ENCODE measurements at regions not wholly inside any gene's neighbourhood (a gene's known extent, or its start where the extent isn't known, plus 50 kb on each side); places are given as distances from the start of the nearest gene placed in this dataset.
"Not testable (repeated sequence)": the region's sequence is repeated elsewhere in the genome, so short reads cannot be mapped to it uniquely, and the experiment has no call there.

DNA sequence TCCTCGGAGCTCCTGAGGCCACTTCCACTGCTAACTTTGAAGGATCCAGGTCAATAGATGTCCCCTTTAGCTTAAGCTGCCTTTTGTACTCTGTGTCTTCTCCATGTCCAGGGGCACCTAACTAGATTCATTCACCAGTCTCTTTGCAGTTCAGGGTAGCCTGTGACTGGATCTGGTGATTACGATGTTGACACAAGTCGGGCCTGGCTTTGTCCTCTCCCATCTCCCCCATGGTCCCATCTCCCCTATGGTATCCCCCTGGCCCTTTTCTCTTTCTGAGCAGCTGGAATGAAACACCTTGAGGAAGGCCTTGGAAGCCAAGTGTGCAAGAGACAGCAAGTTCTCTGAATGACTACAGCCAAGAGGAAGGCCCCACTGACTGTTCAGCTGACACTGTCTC, 417.9 kb upstream of the SMIM21 start:
- Histone ChIP-seq H3K4me3 (ENCODE audit: control insufficient read depth in 1 of 7, extremely low read depth in 1 of 7, insufficient read depth in 4 of 7, low read depth in 2 of 7, low read length in 6 of 7) (no peak overlapping the region), H3K4me1 (ENCODE audit: control extremely low read depth in 1 of 4, control insufficient read depth in 4 of 4, insufficient read depth in 4 of 4, low read length in 3 of 4) (no peaks in the 10 kb centered on the region), H3K27me3 (replicated peaks in 2 of 5; ENCODE audit: control insufficient read depth in 4 of 5, insufficient read depth in 5 of 5, low read length in 4 of 5) (no peaks in the 10 kb centered on the region), H3K36me3 (ENCODE audit: control insufficient read depth in 4 of 4, insufficient read depth in 4 of 4, low read length in 3 of 4) (no peaks in the 10 kb centered on the region), H3K9me3 (ENCODE audit: control extremely low read depth in 1 of 5, control insufficient read depth in 4 of 5, insufficient read depth in 2 of 5, low read depth in 1 of 5, low read length in 4 of 5) (no peaks in the 10 kb centered on the region), H3K27ac (ENCODE audit: insufficient read depth in 1 of 2, low read depth in 1 of 2, low read length in 2 of 2, poor library complexity in 1 of 2, severe bottlenecking in 2 of 2) (no peak overlapping the region)
- ChIA-PET CTCF (no interaction called here), POLR2A (no interaction called here)
- DNase-seq = no peak
- WGBS (ENCODE audit: insufficient coverage) = 100% methylated on average over 3 of the region's 3 CpGs

DNA sequence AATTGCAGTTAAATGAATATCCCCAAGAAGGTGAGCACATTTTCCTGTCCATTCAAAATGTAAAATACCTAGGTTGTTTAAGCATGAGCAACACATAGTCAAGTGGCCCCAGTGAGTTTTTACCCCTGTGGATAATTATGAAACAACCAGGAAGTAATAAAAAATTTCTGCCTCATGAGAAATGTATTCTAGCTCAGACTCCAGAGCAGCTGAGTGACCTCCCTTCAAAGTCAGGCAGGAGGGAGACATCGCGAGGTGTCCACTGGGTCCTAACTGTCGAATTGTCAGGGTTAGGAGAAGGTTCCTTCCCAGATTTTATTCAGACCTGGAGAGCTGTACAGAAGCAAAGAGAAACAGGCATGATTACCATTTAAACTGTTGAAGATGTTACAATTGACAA, 416.6 kb upstream of the SMIM21 start:
- Histone ChIP-seq H3K9me3 (ENCODE audit: control extremely low read depth in 1 of 5, control insufficient read depth in 4 of 5, insufficient read depth in 2 of 5, low read depth in 1 of 5, low read length in 4 of 5) (no peaks in the 10 kb centered on the region), H3K4me1 (ENCODE audit: control extremely low read depth in 1 of 4, control insufficient read depth in 4 of 4, insufficient read depth in 4 of 4, low read length in 3 of 4) (no peaks in the 10 kb centered on the region), H3K4me3 (ENCODE audit: control insufficient read depth in 1 of 7, extremely low read depth in 1 of 7, insufficient read depth in 4 of 7, low read depth in 2 of 7, low read length in 6 of 7) (no peak overlapping the region), H3K27me3 (replicated peaks in 2 of 5; ENCODE audit: control insufficient read depth in 4 of 5, insufficient read depth in 5 of 5, low read length in 4 of 5) (no peaks in the 10 kb centered on the region), H3K27ac (ENCODE audit: insufficient read depth in 1 of 2, low read depth in 1 of 2, low read length in 2 of 2, poor library complexity in 1 of 2, severe bottlenecking in 2 of 2) (no peak overlapping the region), H3K36me3 (ENCODE audit: control insufficient read depth in 4 of 4, insufficient read depth in 4 of 4, low read length in 3 of 4) (no peaks in the 10 kb centered on the region)
- DNase-seq = no peak
- POLR2A ChIA-PET = no interaction called here
- 88% methylated on average over 3 of the region's 3 CpGs for WGBS (ENCODE audit: insufficient coverage)
- CTCF ChIA-PET = no interaction called here

GRCh38 chr18:75840131-75840530, 412.6 kb upstream of the SMIM21 start:
- H3K9me3 ChIP-seq (ENCODE audit: control extremely low read depth in 1 of 5, control insufficient read depth in 4 of 5, insufficient read depth in 2 of 5, low read depth in 1 of 5, low read length in 4 of 5) = no peaks in the 10 kb centered on the region
- no peaks in the 10 kb centered on the region for H3K4me1 ChIP-seq (ENCODE audit: control extremely low read depth in 1 of 4, control insufficient read depth in 4 of 4, insufficient read depth in 4 of 4, low read length in 3 of 4)
- H3K36me3 ChIP-seq (ENCODE audit: control insufficient read depth in 4 of 4, insufficient read depth in 4 of 4, low read length in 3 of 4) = no peaks in the 10 kb centered on the region
- H3K27ac ChIP-seq (ENCODE audit: insufficient read depth in 1 of 2, low read depth in 1 of 2, low read length in 2 of 2, poor library complexity in 1 of 2, severe bottlenecking in 2 of 2) = no peak overlapping the region
- H3K4me3 ChIP-seq (ENCODE audit: control insufficient read depth in 1 of 7, extremely low read depth in 1 of 7, insufficient read depth in 4 of 7, low read depth in 2 of 7, low read length in 6 of 7) = no peak overlapping the region
- CTCF ChIA-PET = no interaction called here
- WGBS (ENCODE audit: insufficient coverage) = 88% methylated on average over 2 of the region's 4 CpGs
- POLR2A ChIA-PET = no interaction called here
- no peaks in the 10 kb centered on the region for H3K27me3 ChIP-seq (replicated peaks in 2 of 5; ENCODE audit: control insufficient read depth in 4 of 5, insufficient read depth in 5 of 5, low read length in 4 of 5)
- no peak for DNase-seq

GRCh38 chr18:75839686-75840085, 412.2 kb upstream of the SMIM21 start:
- H3K27me3 ChIP-seq (replicated peaks in 2 of 5; ENCODE audit: control insufficient read depth in 4 of 5, insufficient read depth in 5 of 5, low read length in 4 of 5); POLR2A ChIA-PET; CTCF ChIA-PET; H3K36me3 ChIP-seq (ENCODE audit: control insufficient read depth in 4 of 4, insufficient read depth in 4 of 4, low read length in 3 of 4); H3K4me1 ChIP-seq (ENCODE audit: control extremely low read depth in 1 of 4, control insufficient read depth in 4 of 4, insufficient read depth in 4 of 4, low read length in 3 of 4); DNase-seq; H3K9me3 ChIP-seq (ENCODE audit: control extremely low read depth in 1 of 5, control insufficient read depth in 4 of 5, insufficient read depth in 2 of 5, low read depth in 1 of 5, low read length in 4 of 5); H3K27ac ChIP-seq (ENCODE audit: insufficient read depth in 1 of 2, low read depth in 1 of 2, low read length in 2 of 2, poor library complexity in 1 of 2, severe bottlenecking in 2 of 2); H3K4me3 ChIP-seq (ENCODE audit: control insufficient read depth in 1 of 7, extremely low read depth in 1 of 7, insufficient read depth in 4 of 7, low read depth in 2 of 7, low read length in 6 of 7): not testable (repeated sequence)
- WGBS (ENCODE audit: insufficient coverage) = 0% methylated on average over 1 of the region's 2 CpGs

- ChIA-PET POLR2A (no interaction called here), CTCF (no interaction called here)
- Histone ChIP-seq H3K27ac (ENCODE audit: insufficient read depth in 1 of 2, low read depth in 1 of 2, low read length in 2 of 2, poor library complexity in 1 of 2, severe bottlenecking in 2 of 2) (no peak overlapping the region), H3K4me3 (ENCODE audit: control insufficient read depth in 1 of 7, extremely low read depth in 1 of 7, insufficient read depth in 4 of 7, low read depth in 2 of 7, low read length in 6 of 7) (no peak overlapping the region), H3K36me3 (ENCODE audit: control insufficient read depth in 4 of 4, insufficient read depth in 4 of 4, low read length in 3 of 4) (no peaks in the 10 kb centered on the region), H3K4me1 (ENCODE audit: control extremely low read depth in 1 of 4, control insufficient read depth in 4 of 4, insufficient read depth in 4 of 4, low read length in 3 of 4) (no peaks in the 10 kb centered on the region), H3K27me3 (replicated peaks in 2 of 5; ENCODE audit: control insufficient read depth in 4 of 5, insufficient read depth in 5 of 5, low read length in 4 of 5) (no peaks in the 10 kb centered on the region), H3K9me3 (ENCODE audit: control extremely low read depth in 1 of 5, control insufficient read depth in 4 of 5, insufficient read depth in 2 of 5, low read depth in 1 of 5, low read length in 4 of 5) (no peaks in the 10 kb centered on the region)
- DNase-seq = no peak
- 100% methylated on average over 2 of the region's 6 CpGs for WGBS (ENCODE audit: insufficient coverage)
These were observed 411.5 kb upstream of the SMIM21 start for GRCh38 chr18:75839041-75839440.

GRCh38 chr18:75837316-75837715, 409.8 kb upstream of the SMIM21 start:
- Histone ChIP-seq H3K4me1 (ENCODE audit: control extremely low read depth in 1 of 4, control insufficient read depth in 4 of 4, insufficient read depth in 4 of 4, low read length in 3 of 4) (no peaks in the 10 kb centered on the region), H3K27ac (ENCODE audit: insufficient read depth in 1 of 2, low read depth in 1 of 2, low read length in 2 of 2, poor library complexity in 1 of 2, severe bottlenecking in 2 of 2) (no peak overlapping the region), H3K27me3 (replicated peaks in 2 of 5; ENCODE audit: control insufficient read depth in 4 of 5, insufficient read depth in 5 of 5, low read length in 4 of 5) (no peaks in the 10 kb centered on the region), H3K4me3 (ENCODE audit: control insufficient read depth in 1 of 7, extremely low read depth in 1 of 7, insufficient read depth in 4 of 7, low read depth in 2 of 7, low read length in 6 of 7) (no peak overlapping the region), H3K36me3 (ENCODE audit: control insufficient read depth in 4 of 4, insufficient read depth in 4 of 4, low read length in 3 of 4) (no peaks in the 10 kb centered on the region), H3K9me3 (ENCODE audit: control extremely low read depth in 1 of 5, control insufficient read depth in 4 of 5, insufficient read depth in 2 of 5, low read depth in 1 of 5, low read length in 4 of 5) (no peaks in the 10 kb centered on the region)
- ChIA-PET POLR2A (no interaction called here), CTCF (no interaction called here)
- 100% methylated on average over 1 of the region's 2 CpGs for WGBS (ENCODE audit: insufficient coverage)
- no peak for DNase-seq

DNA sequence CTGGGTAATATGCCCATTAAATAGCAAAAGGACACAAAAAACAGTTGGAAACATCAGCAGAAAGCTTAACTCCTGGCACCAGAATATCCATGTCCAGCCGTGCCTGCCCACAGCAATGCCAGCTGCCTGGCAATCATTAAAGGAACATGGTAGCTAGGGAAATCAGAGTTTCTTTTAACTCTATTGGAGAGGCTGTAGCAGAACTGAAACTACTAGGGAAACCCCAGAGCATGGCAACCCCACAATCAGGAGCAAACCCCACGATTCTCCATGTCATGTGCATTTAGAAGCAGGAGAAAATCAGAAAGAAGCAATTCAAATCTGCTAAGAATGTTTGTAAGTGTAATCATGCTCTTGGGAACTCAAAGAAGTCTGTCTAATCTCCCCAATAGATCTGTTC, 409.0 kb upstream of the SMIM21 start:
- no peak overlapping the region for H3K27ac ChIP-seq (ENCODE audit: insufficient read depth in 1 of 2, low read depth in 1 of 2, low read length in 2 of 2, poor library complexity in 1 of 2, severe bottlenecking in 2 of 2)
- ChIA-PET POLR2A (no interaction called here), CTCF (no interaction called here)
- 90% methylated on average over 1 of the region's 2 CpGs for WGBS (ENCODE audit: insufficient coverage)
- H3K36me3 ChIP-seq (ENCODE audit: control insufficient read depth in 4 of 4, insufficient read depth in 4 of 4, low read length in 3 of 4) = no peaks in the 10 kb centered on the region
- DNase-seq = no peak
- no peak overlapping the region for H3K4me3 ChIP-seq (ENCODE audit: control insufficient read depth in 1 of 7, extremely low read depth in 1 of 7, insufficient read depth in 4 of 7, low read depth in 2 of 7, low read length in 6 of 7)
- no peaks in the 10 kb centered on the region for H3K27me3 ChIP-seq (replicated peaks in 2 of 5; ENCODE audit: control insufficient read depth in 4 of 5, insufficient read depth in 5 of 5, low read length in 4 of 5)
- H3K4me1 ChIP-seq (ENCODE audit: control extremely low read depth in 1 of 4, control insufficient read depth in 4 of 4, insufficient read depth in 4 of 4, low read length in 3 of 4) = no peaks in the 10 kb centered on the region
- no peaks in the 10 kb centered on the region for H3K9me3 ChIP-seq (ENCODE audit: control extremely low read depth in 1 of 5, control insufficient read depth in 4 of 5, insufficient read depth in 2 of 5, low read depth in 1 of 5, low read length in 4 of 5)

DNA sequence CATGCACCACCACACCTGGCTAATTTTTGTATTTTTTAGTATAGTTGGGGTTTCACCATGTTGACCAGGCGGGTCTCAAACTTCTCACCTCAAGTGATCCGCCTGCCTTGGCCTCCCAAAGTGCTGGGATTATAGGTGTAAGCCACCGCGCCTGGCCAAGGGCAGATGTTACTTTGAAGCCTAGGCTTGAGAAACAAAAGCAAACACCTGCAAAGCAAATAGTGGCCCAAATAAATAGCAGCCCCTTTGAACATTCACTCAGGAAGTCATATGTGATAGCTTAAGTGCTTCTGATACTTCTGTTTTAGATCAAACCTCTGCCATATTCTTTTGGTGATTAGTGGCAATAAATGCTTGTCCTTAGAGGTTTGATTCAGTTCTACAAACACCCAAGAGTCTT, 404.5 kb upstream of the SMIM21 start:
- H3K27me3 ChIP-seq (replicated peaks in 2 of 5; ENCODE audit: control insufficient read depth in 4 of 5, insufficient read depth in 5 of 5, low read length in 4 of 5) = no peaks in the 10 kb centered on the region
- ChIA-PET POLR2A (no interaction called here), CTCF (no interaction called here)
- H3K36me3 ChIP-seq (ENCODE audit: control insufficient read depth in 4 of 4, insufficient read depth in 4 of 4, low read length in 3 of 4) = no peaks in the 10 kb centered on the region
- no peaks in the 10 kb centered on the region for H3K9me3 ChIP-seq (ENCODE audit: control extremely low read depth in 1 of 5, control insufficient read depth in 4 of 5, insufficient read depth in 2 of 5, low read depth in 1 of 5, low read length in 4 of 5)
- WGBS (ENCODE audit: insufficient coverage) = 96% methylated on average over 4 of the region's 4 CpGs
- H3K4me3 ChIP-seq (ENCODE audit: control insufficient read depth in 1 of 7, extremely low read depth in 1 of 7, insufficient read depth in 4 of 7, low read depth in 2 of 7, low read length in 6 of 7) = no peak overlapping the region
- no peak for DNase-seq
- no peak overlapping the region for H3K27ac ChIP-seq (ENCODE audit: insufficient read depth in 1 of 2, low read depth in 1 of 2, low read length in 2 of 2, poor library complexity in 1 of 2, severe bottlenecking in 2 of 2)
- H3K4me1 ChIP-seq (ENCODE audit: control extremely low read depth in 1 of 4, control insufficient read depth in 4 of 4, insufficient read depth in 4 of 4, low read length in 3 of 4) = no peaks in the 10 kb centered on the region

Data from common myeloid progenitor, CD34-positive (primary cell).